DOHH2 (cell line): ENCODE measurements at regions not wholly inside any gene's neighbourhood (a gene's known extent, or its start where the extent isn't known, plus 50 kb on each side); places are given as distances from the start of the nearest gene placed in this dataset.

Experiments
- EZH2phosphoT487 ChIP-seq: fragments of 200-600 bp; sonication (generic); IDR thresholded peaks from 2 replicates; pipeline ENCODE4 v1.6.1; 2017; ENCODE audit warnings: borderline replicate concordance, mild to moderate bottlenecking, antibody characterized with exemption, low read length, moderate library complexity, mixed read lengths
- TF ChIP-seq, protein P1 (sequence below): fragments of 200-600 bp; sonication (generic); IDR thresholded peaks from one replicate; pipeline ENCODE4 v1.5.1; 2014; ENCODE audit warnings: antibody characterized with exemption, mild to moderate bottlenecking, low read depth, low read length; ENCODE audit not compliant: poor library complexity, severe bottlenecking

DNA sequence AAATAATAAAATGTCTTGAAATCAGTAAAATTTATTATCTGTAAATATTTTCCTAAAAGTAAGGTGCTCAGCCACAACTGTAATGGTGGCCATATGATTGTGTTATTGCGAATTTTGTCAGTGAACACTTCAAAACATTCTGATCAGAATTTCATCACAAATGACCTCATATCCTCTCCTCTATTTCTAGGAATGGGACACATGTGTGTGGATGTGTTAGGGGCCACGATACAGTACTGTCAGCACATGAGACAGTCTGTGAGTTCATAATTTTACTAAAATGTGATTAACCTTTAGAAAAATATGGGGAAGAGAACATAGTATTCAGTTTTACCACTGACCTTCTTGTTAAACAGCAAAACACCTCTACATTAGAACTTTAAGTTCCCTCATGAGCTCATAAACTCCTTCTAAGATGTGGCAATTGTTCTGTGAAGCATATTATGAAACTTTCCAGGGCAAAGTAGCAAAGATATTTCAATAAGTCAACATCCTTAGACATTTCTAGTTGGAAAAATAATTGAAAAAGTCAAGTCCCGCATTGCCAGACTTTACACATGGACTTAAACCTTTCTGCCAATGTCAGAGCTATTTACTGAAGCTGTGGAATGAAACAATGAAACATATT is 158.2 kb upstream of the ABI3BP start:
- TF ChIP-seq, protein P1, sequence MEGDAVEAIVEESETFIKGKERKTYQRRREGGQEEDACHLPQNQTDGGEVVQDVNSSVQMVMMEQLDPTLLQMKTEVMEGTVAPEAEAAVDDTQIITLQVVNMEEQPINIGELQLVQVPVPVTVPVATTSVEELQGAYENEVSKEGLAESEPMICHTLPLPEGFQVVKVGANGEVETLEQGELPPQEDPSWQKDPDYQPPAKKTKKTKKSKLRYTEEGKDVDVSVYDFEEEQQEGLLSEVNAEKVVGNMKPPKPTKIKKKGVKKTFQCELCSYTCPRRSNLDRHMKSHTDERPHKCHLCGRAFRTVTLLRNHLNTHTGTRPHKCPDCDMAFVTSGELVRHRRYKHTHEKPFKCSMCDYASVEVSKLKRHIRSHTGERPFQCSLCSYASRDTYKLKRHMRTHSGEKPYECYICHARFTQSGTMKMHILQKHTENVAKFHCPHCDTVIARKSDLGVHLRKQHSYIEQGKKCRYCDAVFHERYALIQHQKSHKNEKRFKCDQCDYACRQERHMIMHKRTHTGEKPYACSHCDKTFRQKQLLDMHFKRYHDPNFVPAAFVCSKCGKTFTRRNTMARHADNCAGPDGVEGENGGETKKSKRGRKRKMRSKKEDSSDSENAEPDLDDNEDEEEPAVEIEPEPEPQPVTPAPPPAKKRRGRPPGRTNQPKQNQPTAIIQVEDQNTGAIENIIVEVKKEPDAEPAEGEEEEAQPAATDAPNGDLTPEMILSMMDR: no peak
- no peak for TF ChIP-seq EZH2phosphoT487
